T-helper 2 cell (primary cell): ENCODE measurements at regions not wholly inside any gene's neighbourhood (a gene's known extent, or its start where the extent isn't known, plus 50 kb on each side); places are given as distances from the start of the nearest gene placed in this dataset.
"Not testable (repeated sequence)": the region's sequence is repeated elsewhere in the genome, so short reads cannot be mapped to it uniquely, and the experiment has no call there.

Experiments
- DNase-seq, 5 experiments: peaks; one replicate each; pipeline versions ENCODE4 v3.0.0 to v3.0.0-alpha.2; 2012 to 2022

GRCh38 chr11:45405916-45406670 lies 120.0 kb upstream of the SYT13 start:
- DNase-seq: no peak

GRCh38 chr11:45403521-45403920 lies 117.4 kb upstream of the SYT13 start:
- not testable (repeated sequence) for DNase-seq

GRCh38 chr11:45402049-45402630 lies 116.0 kb upstream of the SYT13 start:
- no peak for DNase-seq

- DNase-seq: no peak
These were observed 114.5 kb upstream of the SYT13 start for GRCh38 chr11:45400591-45400990.

GRCh38 chr11:45399166-45399565 lies 113.0 kb upstream of the SYT13 start:
- DNase-seq: no peak

- DNase-seq: no peak
These were observed 112.2 kb upstream of the SYT13 start for GRCh38 chr11:45398325-45398724.

- DNase-seq: no peak
These were observed 110.3 kb upstream of the SYT13 start for GRCh38 chr11:45396394-45396793.

- DNase-seq: no peak
These were observed 109.8 kb upstream of the SYT13 start for GRCh38 chr11:45395947-45396346.

- DNase-seq: no peak
These were observed 109.3 kb upstream of the SYT13 start for GRCh38 chr11:45395421-45395820.

- DNase-seq: no peak
These were observed 108.3 kb upstream of the SYT13 start for GRCh38 chr11:45394294-45395085.

- no peak for DNase-seq
These were observed 107.7 kb upstream of the SYT13 start for GRCh38 chr11:45393826-45394225.

GRCh38 chr11:45393334-45393733 lies 107.2 kb upstream of the SYT13 start:
- no peak for DNase-seq

- no peak for DNase-seq
These were observed 106.5 kb upstream of the SYT13 start for GRCh38 chr11:45392591-45393091.

GRCh38 chr11:45392154-45392553 lies 106.0 kb upstream of the SYT13 start:
- DNase-seq: no peak

- no peak for DNase-seq
These were observed 105.2 kb upstream of the SYT13 start for GRCh38 chr11:45391168-45391850.

GRCh38 chr11:45390407-45390806 lies 104.3 kb upstream of the SYT13 start:
- no peak for DNase-seq

GRCh38 chr11:45388472-45388871 lies 102.3 kb upstream of the SYT13 start:
- no peak for DNase-seq

GRCh38 chr11:45387885-45388284 lies 101.7 kb upstream of the SYT13 start:
- DNase-seq: not testable (repeated sequence)

- DNase-seq: no peak
These were observed 100.8 kb upstream of the SYT13 start for GRCh38 chr11:45386972-45387371.

- DNase-seq: peak in 3 of 5 experiments; percentile 38 to 91 (median 60)
These were observed 99.7 kb upstream of the SYT13 start for GRCh38 chr11:45385844-45386243.

GRCh38 chr11:45385423-45385822 lies 99.3 kb upstream of the SYT13 start:
- peak in 1 of 5 experiments; percentile 22 for DNase-seq

GRCh38 chr11:45384711-45385241 lies 98.6 kb upstream of the SYT13 start:
- DNase-seq: no peak

GRCh38 chr11:45384016-45384415 lies 97.9 kb upstream of the SYT13 start:
- no peak for DNase-seq
